Fibroblast of villous mesenchyme (primary cell): ENCODE measurements at regions not wholly inside any gene's neighbourhood (a gene's known extent, or its start where the extent isn't known, plus 50 kb on each side); places are given as distances from the start of the nearest gene placed in this dataset.

Source experiments
- DNase-seq: peaks from one replicate; pipeline ENCODE4 v3.0.0-alpha.2; 2010; ENCODE audit warnings: low read depth
- H3K4me3 ChIP-seq: 2 replicates; pipeline ENCODE4 v1.5.1; 2011; ENCODE audit warnings: low read depth, mild to moderate bottlenecking, low read length
- CTCF ChIP-seq: IDR thresholded peaks from 2 replicates; pipeline ENCODE4 v1.5.1; 2012; ENCODE audit warnings: low read depth, mild to moderate bottlenecking, low read length; ENCODE audit not compliant: insufficient read depth

- no peak for TF ChIP-seq CTCF
- H3K4me3 ChIP-seq: no peak overlapping the region
- peak; percentile 44 for DNase-seq
Measured at GRCh38 chr3:139117136-139117675, 72.5 kb upstream of the PRR23C start.

GRCh38 chr3:139117883-139118760 is 73.4 kb upstream of the PRR23C start:
- no peak for DNase-seq
- TF ChIP-seq CTCF: no peak
- no peak overlapping the region for H3K4me3 ChIP-seq

- TF ChIP-seq CTCF: no peak
- no peak for DNase-seq
- no peak overlapping the region for H3K4me3 ChIP-seq
Measured at GRCh38 chr3:139118835-139119234, 74.1 kb upstream of the PRR23C start.

- DNase-seq: no peak
- TF ChIP-seq CTCF: no peak
- H3K4me3 ChIP-seq: no peak overlapping the region
Measured at GRCh38 chr3:139119331-139120025, 74.8 kb upstream of the PRR23C start.

GRCh38 chr3:139120086-139121056 is 75.7 kb upstream of the PRR23C start:
- TF ChIP-seq CTCF: no peak
- H3K4me3 ChIP-seq: no peak overlapping the region
- DNase-seq: peak; percentile 80
